ENCODE measurements at regions not wholly inside any gene's neighbourhood (a gene's known extent, or its start where the extent isn't known, plus 50 kb on each side); places are given as distances from the start of the nearest gene placed in this dataset.

GRCh38 chr9:119818726-119819435 lies 449.6 kb upstream of the BRINP1 start:
- no peak overlapping the region for H3K4me3 ChIP-seq (ENCODE audit: low read depth, low read length)
- CTCF ChIA-PET = no interaction called here
- no peak for DNase-seq (ENCODE audit: low read depth, low spot score)
- TF ChIP-seq CTCF (IDR thresholded peaks at IDR 0.05; ENCODE audit: insufficient read depth, low read length, missing control alignments) = no peak
- POLR2A ChIA-PET = no interaction called here

- no peak for TF ChIP-seq CTCF (IDR thresholded peaks at IDR 0.05; ENCODE audit: insufficient read depth, low read length, missing control alignments)
- POLR2A ChIA-PET = no interaction called here
- no peak for DNase-seq (ENCODE audit: low read depth, low spot score)
- no peak overlapping the region for H3K4me3 ChIP-seq (ENCODE audit: low read depth, low read length)
- CTCF ChIA-PET = no interaction called here
These were observed 441.6 kb upstream of the BRINP1 start for GRCh38 chr9:119810645-119811429.

GRCh38 chr9:119803679-119804078 lies 434.4 kb upstream of the BRINP1 start:
- POLR2A ChIA-PET = no interaction called here
- DNase-seq (ENCODE audit: low read depth, low spot score) = no peak
- CTCF ChIA-PET = no interaction called here
- no peak for TF ChIP-seq CTCF (IDR thresholded peaks at IDR 0.05; ENCODE audit: insufficient read depth, low read length, missing control alignments)
- H3K4me3 ChIP-seq (ENCODE audit: low read depth, low read length) = no peak overlapping the region

- no peak overlapping the region for H3K4me3 ChIP-seq (ENCODE audit: low read depth, low read length)
- CTCF ChIA-PET = no interaction called here
- POLR2A ChIA-PET = no interaction called here
- TF ChIP-seq CTCF (IDR thresholded peaks at IDR 0.05; ENCODE audit: insufficient read depth, low read length, missing control alignments) = no peak
- no peak for DNase-seq (ENCODE audit: low read depth, low spot score)
These were observed 433.4 kb upstream of the BRINP1 start for GRCh38 chr9:119802621-119803020.

GRCh38 chr9:119802133-119802532 lies 432.9 kb upstream of the BRINP1 start:
- CTCF ChIA-PET = no interaction called here
- DNase-seq (ENCODE audit: low read depth, low spot score) = no peak
- POLR2A ChIA-PET = no interaction called here
- no peak for TF ChIP-seq CTCF (IDR thresholded peaks at IDR 0.05; ENCODE audit: insufficient read depth, low read length, missing control alignments)
- no peak overlapping the region for H3K4me3 ChIP-seq (ENCODE audit: low read depth, low read length)

- ChIA-PET POLR2A (no interaction called here), CTCF (no interaction called here)
- no peak for DNase-seq (ENCODE audit: low read depth, low spot score)
- no peak overlapping the region for H3K4me3 ChIP-seq (ENCODE audit: low read depth, low read length)
- TF ChIP-seq CTCF (IDR thresholded peaks at IDR 0.05; ENCODE audit: insufficient read depth, low read length, missing control alignments) = no peak
These were observed 432.1 kb upstream of the BRINP1 start for GRCh38 chr9:119801311-119801710.
